GM18519 (cell line): ENCODE measurements at regions not wholly inside any gene's neighbourhood (a gene's known extent, or its start where the extent isn't known, plus 50 kb on each side); places are given as distances from the start of the nearest gene placed in this dataset.
"Not testable (repeated sequence)": the region's sequence is repeated elsewhere in the genome, so short reads cannot be mapped to it uniquely, and the experiment has no call there.

ENCODE experiments used
- ATAC-seq: cut with Tn5 transposase; IDR thresholded peaks from one replicate; pipeline ENCODE4 v1.9.1; 2021; ENCODE audit warnings: mild to moderate bottlenecking, moderate library complexity; ENCODE audit not compliant: unreplicated experiment, low FRiP score

DNA sequence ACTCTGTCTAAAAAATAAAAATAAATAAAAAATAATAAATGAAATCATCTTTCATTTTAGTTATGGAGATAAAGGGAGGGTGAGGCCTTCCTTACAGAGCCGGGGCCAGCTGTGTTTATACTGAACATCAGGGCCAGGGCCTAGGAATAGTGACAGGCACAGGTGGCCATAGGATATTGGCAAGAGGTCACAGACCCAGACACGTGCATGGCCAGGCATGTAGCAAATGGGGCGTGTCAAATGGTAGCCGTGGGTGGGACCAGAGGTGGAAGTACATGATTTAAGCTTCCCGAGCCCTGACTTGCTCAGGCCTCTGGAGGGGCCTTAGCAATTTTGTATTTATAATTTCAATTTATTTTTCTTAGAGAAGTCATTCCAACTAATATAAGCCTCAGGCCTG, 353.0 kb downstream of the ANKRD30A start:
- ATAC-seq: no peak

DNA sequence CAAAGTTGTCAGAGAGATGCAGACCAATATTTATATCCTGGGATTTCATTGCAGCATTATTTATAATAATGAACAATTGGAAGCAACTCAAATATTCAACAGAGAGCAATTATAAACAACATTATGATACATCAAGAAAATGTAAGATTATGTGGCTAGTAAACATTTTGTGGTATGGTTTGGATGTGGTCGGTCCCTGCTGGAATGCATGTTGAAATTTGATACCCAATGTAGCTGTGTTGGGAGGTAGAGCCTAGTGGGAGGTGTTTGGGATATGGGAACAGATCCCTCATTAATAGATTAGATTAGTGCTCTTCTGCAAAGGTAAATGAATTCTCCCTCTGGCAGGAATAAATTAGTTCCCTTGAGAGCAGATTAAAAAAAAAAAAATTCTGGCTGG, 350.9 kb downstream of the ANKRD30A start:
- ATAC-seq: no peak

GRCh38 chr10:37474645-37475044, 349.2 kb downstream of the ANKRD30A start:
- ATAC-seq: no peak

DNA sequence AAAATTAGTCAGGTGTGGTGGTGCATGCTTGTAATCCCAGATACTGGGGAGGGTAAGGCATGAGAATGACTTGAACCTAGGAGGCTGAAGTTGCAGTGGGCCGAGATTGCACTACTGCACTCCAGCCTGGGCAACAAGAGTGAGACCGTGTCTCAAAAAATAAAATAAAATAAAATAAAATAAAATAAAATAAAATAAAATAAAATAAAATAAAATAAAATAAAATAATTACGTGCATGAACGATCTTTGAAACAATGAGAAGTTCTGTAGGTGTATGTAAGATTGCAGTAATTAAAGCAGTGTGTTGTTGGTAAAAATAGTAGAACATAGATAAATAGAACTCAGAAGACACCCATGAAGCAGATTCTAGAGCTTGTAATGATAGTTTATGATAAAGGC, 348.5 kb downstream of the ANKRD30A start:
- ATAC-seq: no peak

GRCh38 chr10:37467246-37467645, 341.8 kb downstream of the ANKRD30A start:
- no peak for ATAC-seq

DNA sequence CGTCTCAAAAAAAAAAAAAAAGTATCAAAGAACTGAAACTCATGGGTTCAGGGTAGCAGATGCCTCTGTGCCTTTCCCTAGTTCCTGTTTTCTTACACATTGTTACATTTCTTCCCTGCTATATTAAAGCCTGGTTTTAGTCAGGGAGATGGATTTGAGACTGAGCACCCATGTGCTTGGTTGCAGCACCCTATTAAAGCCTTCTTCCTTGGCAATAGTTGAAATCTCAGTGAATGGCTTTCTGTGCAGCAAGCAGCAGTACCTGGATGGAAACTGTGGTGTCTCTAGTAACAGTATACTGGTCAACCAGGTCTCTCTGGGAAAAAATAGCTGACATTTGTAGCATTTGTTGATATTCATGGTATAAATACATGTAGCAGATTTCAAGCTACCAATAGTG, 331.1 kb downstream of the ANKRD30A start:
- ATAC-seq: no peak

- no peak for ATAC-seq
Measured at GRCh38 chr10:37448161-37448560, 322.8 kb downstream of the ANKRD30A start.

GRCh38 chr10:37442882-37443281, 317.5 kb downstream of the ANKRD30A start:
- ATAC-seq: no peak

DNA sequence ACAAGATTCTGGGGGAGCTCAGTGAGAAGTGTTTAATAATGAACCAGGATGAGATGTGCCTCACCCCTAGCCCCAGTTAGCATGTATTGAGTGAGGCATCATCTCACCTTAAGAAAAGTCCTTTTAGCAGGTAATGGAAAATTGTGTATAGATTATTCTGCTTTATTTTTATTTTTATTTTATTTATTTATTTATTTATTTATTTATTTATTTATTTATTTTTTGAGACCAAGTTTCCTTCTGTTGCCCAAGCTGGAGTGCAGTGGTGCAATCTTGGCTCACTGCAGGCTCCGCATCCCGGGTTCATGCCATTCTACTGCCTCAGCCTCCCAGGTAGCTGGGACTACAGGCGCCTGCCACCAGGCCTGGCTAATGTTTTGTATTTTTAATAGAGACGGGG, 315.8 kb downstream of the ANKRD30A start:
- not testable (repeated sequence) for ATAC-seq

DNA sequence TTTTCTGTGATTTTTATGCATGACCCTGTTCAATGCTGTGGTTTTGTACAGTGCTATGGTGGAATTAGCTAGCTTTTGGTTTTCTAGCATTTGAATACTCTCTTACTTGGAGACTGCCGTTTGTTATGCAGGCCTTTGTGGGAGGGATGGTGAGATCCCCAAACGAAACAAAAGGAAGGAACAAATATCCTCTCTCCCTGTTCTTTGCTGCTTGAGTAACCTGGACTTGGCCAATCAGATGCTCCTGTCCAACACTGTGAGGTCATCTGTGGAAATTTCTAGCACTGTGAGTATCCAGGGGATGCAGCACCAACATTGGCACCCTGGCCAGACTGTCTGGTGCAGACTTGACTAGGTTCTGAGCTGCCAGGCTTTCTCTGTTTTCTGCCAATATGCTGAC, 314.4 kb downstream of the ANKRD30A start:
- no peak for ATAC-seq

GRCh38 chr10:37436357-37436756, 311.0 kb downstream of the ANKRD30A start:
- ATAC-seq: no peak

- ATAC-seq: no peak
Measured at GRCh38 chr10:37434091-37434490, 308.7 kb downstream of the ANKRD30A start.
